HAP-1 (cell line): ENCODE measurements at regions not wholly inside any gene's neighbourhood (a gene's known extent, or its start where the extent isn't known, plus 50 kb on each side); places are given as distances from the start of the nearest gene placed in this dataset.
"Not testable (repeated sequence)": the region's sequence is repeated elsewhere in the genome, so short reads cannot be mapped to it uniquely, and the experiment has no call there.

Experiments used
- DNase-seq, 2 experiments: peaks; one replicate each; pipeline ENCODE4 v3.0.0-alpha.2; 2016 to 2020; ENCODE audit warnings: low spot score in 2 of 2
- H3K27me3 ChIP-seq: fragments of 250-450 bp; sonication (Bioruptor Pico); 2 replicates; pipeline ENCODE4 v1.5.1; 2020; ENCODE audit warnings: low read depth, mild to moderate bottlenecking, moderate library complexity
- H3K36me3 ChIP-seq: fragments of 250-450 bp; sonication (Bioruptor Pico); replicated peaks from 2 replicates; pipeline ENCODE4 v1.5.1; 2020; ENCODE audit warnings: mild to moderate bottlenecking
- H3K4me1 ChIP-seq: fragments of 250-450 bp; sonication (Bioruptor Pico); 2 replicates; pipeline ENCODE4 v1.5.1; 2020; ENCODE audit warnings: mild to moderate bottlenecking
- H3K4me3 ChIP-seq: fragments of 250-450 bp; sonication (Bioruptor Pico); 2 replicates; pipeline ENCODE4 v1.5.1; 2020; ENCODE audit warnings: mild to moderate bottlenecking, moderate library complexity
- H3K9me3 ChIP-seq: fragments of 250-450 bp; sonication (Bioruptor Pico); 2 replicates; pipeline ENCODE4 v1.5.1; 2020; ENCODE audit warnings: mild to moderate bottlenecking, moderate library complexity
- in situ Hi-C: fragments of 300-500 bp; cut with MboI; formaldehyde crosslinking; loops from 3 replicates; pipeline ENCODE4 v1.14.3; 2020; ENCODE audit warnings: low sequenced_read_pairs, inconsistent platforms, mixed read lengths

- Histone ChIP-seq H3K36me3 (no peaks in the 10 kb centered on the region), H3K9me3 (no peaks in the 10 kb centered on the region), H3K4me1 (no peaks in the 10 kb centered on the region; the same call in none of the 2 replicates), H3K27me3 (no peaks in the 10 kb centered on the region), H3K4me3 (no peak overlapping the region)
- in situ Hi-C loops, result no loop called here
- no peak for DNase-seq
Observed at GRCh38 chr4:66804979-66805378, 740.3 kb downstream of the CENPC start.

DNA sequence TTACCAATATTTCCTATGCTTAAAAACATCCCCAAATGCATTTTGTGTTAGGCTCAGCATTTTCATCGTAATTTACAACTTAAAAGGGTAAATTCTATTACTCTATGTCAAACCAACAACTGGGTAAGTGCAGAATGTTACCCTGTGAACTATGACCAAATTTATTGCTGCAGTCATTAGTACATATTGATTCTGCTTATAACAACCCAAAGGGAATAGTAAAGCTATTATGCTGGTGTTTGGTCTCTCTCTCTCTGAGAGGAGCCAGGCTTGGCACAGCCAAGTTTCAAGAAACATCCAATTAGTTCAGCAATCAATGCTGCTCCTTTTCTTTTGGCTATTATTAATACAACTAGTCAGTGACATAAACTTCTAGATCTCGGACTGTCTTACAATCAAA is 747.7 kb downstream of the CENPC start:
- H3K4me3 ChIP-seq, result no peak overlapping the region
- in situ Hi-C loops, result no loop called here
- H3K27me3 ChIP-seq, result no peaks in the 10 kb centered on the region
- no peaks in the 10 kb centered on the region for H3K36me3 ChIP-seq
- no peak for DNase-seq
- no peaks in the 10 kb centered on the region for H3K9me3 ChIP-seq
- H3K4me1 ChIP-seq, result no peaks in the 10 kb centered on the region

- no peaks in the 10 kb centered on the region for H3K9me3 ChIP-seq
- in situ Hi-C loops, result no loop called here
- H3K27me3 ChIP-seq, result no peaks in the 10 kb centered on the region
- H3K4me1 ChIP-seq, result peaks cover 5% of the 10 kb centered on the region; the same call in 1 of the 2 replicates
- H3K4me3 ChIP-seq, result no peak overlapping the region
- no peaks in the 10 kb centered on the region for H3K36me3 ChIP-seq
- DNase-seq, result no peak
Observed at GRCh38 chr4:66795724-66796123, 749.6 kb downstream of the CENPC start.

DNA sequence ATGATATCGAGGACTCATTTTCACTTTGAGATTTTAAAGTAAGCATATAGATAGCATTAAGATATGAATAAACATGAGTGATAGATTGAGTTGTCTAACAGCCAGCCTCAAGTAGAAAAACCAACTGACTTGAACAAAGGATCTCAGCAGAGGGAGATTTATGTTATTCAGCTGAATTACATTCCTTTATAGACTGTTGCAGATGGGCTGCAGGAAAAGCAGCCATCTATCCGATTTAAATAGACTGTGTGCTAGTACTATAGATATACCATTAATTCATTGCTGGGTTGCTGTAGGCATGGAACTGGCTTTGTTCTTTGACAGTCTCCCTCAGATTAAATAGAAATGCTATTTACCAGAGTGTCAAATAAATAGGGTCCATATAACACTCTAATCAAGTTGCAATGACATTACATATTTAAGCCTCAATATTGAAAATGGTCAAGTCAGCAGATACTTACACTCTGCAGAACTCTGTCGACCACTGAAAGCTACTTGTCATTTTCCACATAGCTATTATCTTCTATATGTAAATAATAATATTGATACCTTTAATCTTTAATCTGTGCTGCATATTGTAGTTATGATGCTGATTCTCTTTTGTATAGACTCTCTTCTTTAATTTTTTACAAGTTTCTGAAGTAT is 750.8 kb downstream of the CENPC start:
- Histone ChIP-seq H3K4me3 (no peak overlapping the region), H3K4me1 (peaks cover 5% of the 10 kb centered on the region; the same call in 1 of the 2 replicates), H3K27me3 (no peaks in the 10 kb centered on the region), H3K9me3 (no peaks in the 10 kb centered on the region), H3K36me3 (no peaks in the 10 kb centered on the region)
- in situ Hi-C loops, result no loop called here
- DNase-seq, result no peak

DNA sequence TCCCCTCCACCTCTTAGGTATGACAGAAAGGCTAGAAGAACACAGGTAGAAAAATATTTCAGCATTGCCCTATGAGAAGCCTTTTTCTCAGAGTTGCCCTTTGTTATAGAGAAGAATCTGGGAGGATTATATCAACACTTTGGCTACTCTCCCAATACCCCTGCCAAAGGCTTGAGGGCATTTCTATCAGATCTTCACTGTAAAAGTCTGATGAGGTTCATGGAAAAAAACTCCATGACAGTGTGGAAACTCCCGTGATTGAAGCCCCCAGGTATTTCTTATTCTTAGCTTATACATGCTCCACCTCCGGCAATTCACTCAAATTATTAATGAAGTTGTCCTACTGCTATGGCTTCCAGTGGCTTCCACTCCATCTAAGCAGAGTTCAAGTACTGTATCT is 753.6 kb downstream of the CENPC start:
- no peak overlapping the region for H3K4me3 ChIP-seq
- DNase-seq, result no peak
- H3K36me3 ChIP-seq, result no peaks in the 10 kb centered on the region
- no peaks in the 10 kb centered on the region for H3K27me3 ChIP-seq
- in situ Hi-C loops, result no loop called here
- no peaks in the 10 kb centered on the region for H3K9me3 ChIP-seq
- H3K4me1 ChIP-seq, result peaks cover 5% of the 10 kb centered on the region; the same call in 1 of the 2 replicates

GRCh38 chr4:66785479-66785878 is 759.8 kb downstream of the CENPC start:
- in situ Hi-C loops, result no loop called here

GRCh38 chr4:66782751-66783150 is 762.6 kb downstream of the CENPC start:
- H3K36me3 ChIP-seq, in situ Hi-C loops: not testable (repeated sequence)

More at GRCh38 chr4:66785479-66785878, 759.8 kb downstream of the CENPC start:
- H3K9me3 ChIP-seq, result no peaks in the 10 kb centered on the region
- H3K27me3 ChIP-seq, result no peaks in the 10 kb centered on the region
- H3K4me3 ChIP-seq, result no peak overlapping the region
- H3K36me3 ChIP-seq, result no peaks in the 10 kb centered on the region
- no peaks in the 10 kb centered on the region for H3K4me1 ChIP-seq
- no peak for DNase-seq

GRCh38 chr4:66777097-66777496 is 768.2 kb downstream of the CENPC start:
- no peaks in the 10 kb centered on the region for H3K4me1 ChIP-seq
- DNase-seq, result no peak

More at GRCh38 chr4:66782751-66783150, 762.6 kb downstream of the CENPC start:
- H3K4me1 ChIP-seq, H3K4me3 ChIP-seq, DNase-seq, H3K9me3 ChIP-seq, H3K27me3 ChIP-seq: not testable (repeated sequence)

GRCh38 chr4:66769441-66769840 is 775.9 kb downstream of the CENPC start:
- Histone ChIP-seq H3K4me1 (peaks cover 10% of the 10 kb centered on the region), H3K36me3 (no peaks in the 10 kb centered on the region), H3K9me3 (no peaks in the 10 kb centered on the region; the same call in 1 of the 2 replicates), H3K4me3 (no peak overlapping the region), H3K27me3 (no peaks in the 10 kb centered on the region)
- in situ Hi-C loops, result no loop called here
- no peak for DNase-seq

More at GRCh38 chr4:66777097-66777496, 768.2 kb downstream of the CENPC start:
- Histone ChIP-seq H3K27me3 (no peaks in the 10 kb centered on the region), H3K9me3 (no peaks in the 10 kb centered on the region), H3K36me3 (no peaks in the 10 kb centered on the region), H3K4me3 (no peak overlapping the region)
- in situ Hi-C loops, result no loop called here

GRCh38 chr4:66767442-66767841 is 777.9 kb downstream of the CENPC start:
- Histone ChIP-seq H3K4me1 (peaks cover 10% of the 10 kb centered on the region), H3K27me3 (no peaks in the 10 kb centered on the region), H3K36me3 (no peaks in the 10 kb centered on the region), H3K9me3 (no peaks in the 10 kb centered on the region; the same call in 1 of the 2 replicates), H3K4me3 (no peak overlapping the region)
- no peak for DNase-seq
- in situ Hi-C loops, result no loop called here

DNA sequence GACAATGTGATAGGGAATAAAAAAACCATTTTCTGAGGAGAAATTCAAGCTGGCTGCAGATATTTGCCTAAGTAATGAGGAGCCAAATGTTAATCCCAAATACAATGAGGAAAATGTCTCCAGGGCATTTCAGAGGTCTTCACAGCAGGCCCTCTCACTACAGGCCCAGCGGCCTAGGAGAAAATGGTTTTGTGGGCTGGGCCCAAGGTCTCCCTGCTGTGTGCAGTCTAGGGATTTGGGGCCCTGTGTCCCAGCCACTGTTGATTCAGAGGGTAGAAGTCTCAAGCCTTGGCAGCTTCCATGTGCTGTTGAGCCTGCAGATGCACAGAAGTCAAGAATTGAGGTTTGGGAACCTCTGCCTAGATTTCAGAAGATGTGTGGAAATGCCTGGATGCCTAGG is 778.7 kb downstream of the CENPC start:
- H3K27me3 ChIP-seq, result no peaks in the 10 kb centered on the region
- DNase-seq, result peak; percentile 44 to 63
- no peaks in the 10 kb centered on the region for H3K36me3 ChIP-seq
- in situ Hi-C loops, result no loop called here
- H3K4me3 ChIP-seq, result no peak overlapping the region
- no peaks in the 10 kb centered on the region; the same call in 1 of the 2 replicates for H3K9me3 ChIP-seq
- peaks cover 10% of the 10 kb centered on the region for H3K4me1 ChIP-seq

DNA sequence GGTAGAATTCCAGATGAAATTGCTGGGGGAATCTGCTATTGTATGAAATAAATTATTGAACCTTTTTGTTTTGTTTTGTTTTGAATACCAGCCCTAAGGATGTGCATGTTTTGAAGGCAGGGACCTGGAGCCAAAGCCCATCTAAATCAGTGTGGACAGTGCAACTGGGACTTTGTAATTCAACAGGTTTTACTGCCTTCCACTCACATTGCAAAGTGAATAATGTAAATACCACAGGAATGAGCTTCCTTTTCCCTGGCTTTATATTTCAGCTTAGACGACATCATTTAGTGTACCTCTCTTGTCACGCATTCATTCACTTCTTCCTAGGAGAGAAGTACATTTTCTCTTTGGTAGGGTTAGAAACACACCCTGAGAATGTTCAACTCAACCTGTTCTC is 795.0 kb downstream of the CENPC start:
- no peaks in the 10 kb centered on the region for H3K27me3 ChIP-seq

DNA sequence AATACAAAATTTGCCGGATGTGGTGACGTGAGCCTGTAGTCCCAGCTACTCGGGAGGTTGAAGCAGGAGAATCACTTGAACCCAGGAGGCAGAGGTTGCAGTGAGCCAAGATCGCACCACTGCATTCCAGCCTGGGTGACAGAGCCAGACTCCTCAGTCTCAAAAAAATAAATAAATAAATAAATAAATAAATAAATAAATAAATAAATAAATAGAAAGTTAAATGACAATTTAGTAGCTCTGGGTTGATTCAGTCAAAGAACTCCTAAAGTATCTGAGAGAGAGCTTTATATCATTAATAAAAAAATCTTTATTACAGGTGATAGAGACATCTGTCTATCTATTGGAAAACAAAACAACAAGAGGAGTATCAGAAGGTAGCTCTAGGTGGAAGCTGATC is 798.4 kb downstream of the CENPC start:
- DNase-seq, in situ Hi-C loops, H3K27me3 ChIP-seq, H3K36me3 ChIP-seq, H3K4me3 ChIP-seq, H3K4me1 ChIP-seq, H3K9me3 ChIP-seq: not testable (repeated sequence)

More for the DNA sequence above, 795.0 kb downstream of the CENPC start:
- in situ Hi-C loops, result no loop called here
- no peak for DNase-seq
- peaks cover 10% of the 10 kb centered on the region for H3K4me1 ChIP-seq
- H3K9me3 ChIP-seq, result no peaks in the 10 kb centered on the region
- H3K36me3 ChIP-seq, result no peaks in the 10 kb centered on the region
- H3K4me3 ChIP-seq, result no peak overlapping the region

GRCh38 chr4:66741081-66741480 is 804.2 kb downstream of the CENPC start:
- H3K4me3 ChIP-seq, result no peak overlapping the region
- H3K27me3 ChIP-seq, result no peaks in the 10 kb centered on the region
- no peaks in the 10 kb centered on the region for H3K4me1 ChIP-seq
- in situ Hi-C loops, result no loop called here
- no peaks in the 10 kb centered on the region for H3K36me3 ChIP-seq
- DNase-seq, result no peak
- no peaks in the 10 kb centered on the region for H3K9me3 ChIP-seq

- in situ Hi-C loops, result no loop called here
- Histone ChIP-seq H3K9me3 (no peaks in the 10 kb centered on the region), H3K27me3 (no peaks in the 10 kb centered on the region), H3K4me3 (no peak overlapping the region), H3K36me3 (no peaks in the 10 kb centered on the region), H3K4me1 (no peaks in the 10 kb centered on the region)
- no peak for DNase-seq
Observed at GRCh38 chr4:66736606-66737005, 808.7 kb downstream of the CENPC start.
